ENCODE measurements at regions not wholly inside any gene's neighbourhood (a gene's known extent, or its start where the extent isn't known, plus 50 kb on each side); places are given as distances from the start of the nearest gene placed in this dataset.

- TF ChIP-seq USF2 (IDR thresholded peaks at IDR 0.05; ENCODE audit: borderline replicate concordance, low read depth, low read length) (no peak), SMARCA5 (IDR thresholded peaks at IDR 0.05) (no peak), CTCF (IDR thresholded peaks at IDR 0.05 in 2 of 3, conservative IDR thresholded peaks at IDR 0.05 in 1 of 3; ENCODE audit: control insufficient read depth in 2 of 3, extremely low read depth in 1 of 3, insufficient read depth in 1 of 3, low read depth in 3 of 3, low read length in 3 of 3) (no peak), TAF1 (IDR thresholded peaks at IDR 0.05; ENCODE audit: borderline replicate concordance, low read depth, low read length) (no peak), BHLHE40 (IDR thresholded peaks at IDR 0.05; ENCODE audit: borderline replicate concordance in 1 of 2, low read depth in 2 of 2, low read length in 1 of 2) (no peak), STAT1 (conservative IDR thresholded peaks at IDR 0.05) (no peak), FOXM1 (IDR thresholded peaks at IDR 0.05; ENCODE audit: low read depth, low read length) (no peak), JUND (IDR thresholded peaks at IDR 0.05; ENCODE audit: low read depth, low read length) (no peak), ATF7 (IDR thresholded peaks at IDR 0.05; ENCODE audit: low read depth) (no peak), SUPT20H (IDR thresholded peaks at IDR 0.05; ENCODE audit: borderline replicate concordance, control insufficient read depth, low read depth, low read length) (no peak), MTA3 (IDR thresholded peaks at IDR 0.05; ENCODE audit: borderline replicate concordance, low read length) (no peak), ATF2 (IDR thresholded peaks at IDR 0.05; ENCODE audit: low read length) (no peak)
These were observed 1622.5 kb downstream of the MAT2B start for GRCh38 chr5:165127941-165128340.

Measured in GM12878 (cell line).